Stimulated activated CD4-positive, alpha-beta T cell treated with anti-CD3 and anti-CD28 coated beads, Interleukin-12 subunit alpha, Interleukin-12 subunit beta, amount 100 ng/mL, for 4 hours (primary cell): ENCODE measurements at regions not wholly inside any gene's neighbourhood (a gene's known extent, or its start where the extent isn't known, plus 50 kb on each side); places are given as distances from the start of the nearest gene placed in this dataset.

Source experiments
- DNase-seq: peaks from one replicate; pipeline ENCODE4 v3.0.0-alpha.2; 2020

DNA sequence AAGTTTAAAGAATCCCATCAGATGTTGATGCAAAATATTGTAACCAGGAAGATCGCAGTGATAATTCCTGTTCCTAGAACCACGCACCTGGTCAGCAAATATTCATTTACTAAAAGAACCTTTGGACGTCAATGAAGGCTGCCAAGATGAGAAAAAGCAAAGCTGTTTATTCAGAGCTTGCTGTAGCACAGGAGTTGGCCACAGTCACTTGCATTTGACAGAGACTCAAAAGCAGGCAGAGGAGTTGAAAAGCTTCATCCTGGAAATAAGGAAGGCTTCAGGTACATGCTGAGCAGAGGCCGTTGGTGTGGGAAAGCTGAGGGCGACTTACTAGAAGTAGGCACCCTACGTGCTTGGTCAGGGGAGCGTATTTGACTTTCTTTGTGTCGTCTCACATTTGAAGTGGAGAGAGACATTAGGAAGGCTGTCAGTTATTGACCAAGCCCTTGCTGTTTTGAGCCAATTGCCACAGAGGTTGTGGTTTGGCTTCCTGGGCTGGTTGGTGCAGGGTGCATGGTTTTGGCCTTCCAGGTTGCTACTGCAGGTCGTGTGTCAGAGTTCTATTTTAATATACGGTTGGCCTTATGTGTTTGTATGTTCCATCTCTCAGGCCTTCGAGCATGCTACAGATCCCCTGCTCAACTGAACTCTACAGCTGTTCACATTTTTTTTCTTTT lies 289.6 kb downstream of the METTL4 start:
- no peak for DNase-seq

DNA sequence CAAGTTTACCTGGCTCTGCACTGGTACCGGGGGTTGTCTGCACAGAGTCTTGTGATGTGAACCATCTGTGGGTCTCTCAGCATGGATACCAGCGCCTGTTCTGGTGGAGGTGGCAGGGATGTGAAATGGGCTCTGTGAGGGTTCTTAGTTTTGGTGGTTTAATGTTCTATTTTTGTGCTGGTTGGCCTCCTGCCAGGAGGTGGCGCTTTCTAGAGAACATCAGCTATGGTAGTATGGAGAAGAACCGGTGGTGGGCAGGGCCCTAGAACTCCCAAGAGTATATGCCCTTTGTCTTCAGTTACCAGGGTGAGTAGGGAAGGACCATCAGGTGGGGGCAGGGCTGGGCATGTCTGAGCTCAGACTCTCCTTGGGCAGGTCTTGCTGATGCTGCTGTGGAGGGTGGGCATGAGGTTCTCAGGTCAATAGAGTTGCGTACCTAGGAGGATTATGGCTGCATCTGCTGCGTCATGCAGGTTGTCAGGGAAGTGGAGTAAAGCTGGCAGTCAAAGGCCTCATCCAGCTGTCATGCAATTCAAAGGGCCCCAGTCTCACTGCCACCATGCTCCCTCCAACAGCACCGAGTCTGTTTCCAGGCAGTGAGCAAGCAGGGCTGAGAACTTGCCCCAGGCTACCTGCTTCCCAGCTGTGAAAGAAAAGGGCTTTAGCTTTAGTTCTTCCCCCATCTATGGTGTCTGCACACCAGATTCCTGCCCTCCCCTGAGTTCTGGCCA lies 278.0 kb downstream of the METTL4 start:
- no peak for DNase-seq

DNA sequence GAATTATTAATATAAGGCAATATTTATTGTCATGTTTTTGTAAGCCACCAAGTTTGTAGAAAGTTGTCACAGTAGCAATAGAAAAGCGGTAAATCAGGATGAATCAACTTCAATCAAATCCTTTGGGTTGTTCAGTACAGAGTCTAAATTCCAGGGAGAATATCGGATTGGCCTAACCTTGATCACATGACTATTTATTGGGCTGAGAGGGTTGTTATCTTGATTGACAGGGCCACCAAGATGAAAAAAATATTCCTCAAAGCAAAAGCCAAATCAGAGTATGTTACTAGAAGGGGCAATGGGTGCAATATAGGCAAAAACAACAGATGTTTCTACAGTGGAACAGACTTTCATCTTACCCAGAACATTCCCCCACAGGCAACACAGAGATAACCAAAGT lies 270.0 kb downstream of the METTL4 start:
- DNase-seq: no peak

DNA sequence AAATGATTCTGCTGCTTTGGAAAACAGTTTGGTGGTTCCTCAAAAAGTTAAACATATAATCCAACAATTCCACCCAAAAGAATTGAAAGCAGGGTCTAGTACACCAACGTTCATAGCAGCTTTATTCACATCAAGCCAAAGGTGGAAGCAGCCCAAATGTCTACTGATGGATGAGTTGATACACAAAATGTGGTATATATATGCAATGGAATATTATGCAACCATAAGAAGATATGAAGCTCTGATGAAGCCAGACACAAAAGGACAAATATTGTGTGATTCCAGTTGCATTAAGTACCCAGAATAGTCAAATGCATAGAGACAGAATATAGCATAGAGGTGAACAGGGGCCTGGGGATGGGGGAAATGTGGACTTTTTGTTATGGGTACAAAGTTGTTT lies 269.3 kb downstream of the METTL4 start:
- DNase-seq: no peak

DNA sequence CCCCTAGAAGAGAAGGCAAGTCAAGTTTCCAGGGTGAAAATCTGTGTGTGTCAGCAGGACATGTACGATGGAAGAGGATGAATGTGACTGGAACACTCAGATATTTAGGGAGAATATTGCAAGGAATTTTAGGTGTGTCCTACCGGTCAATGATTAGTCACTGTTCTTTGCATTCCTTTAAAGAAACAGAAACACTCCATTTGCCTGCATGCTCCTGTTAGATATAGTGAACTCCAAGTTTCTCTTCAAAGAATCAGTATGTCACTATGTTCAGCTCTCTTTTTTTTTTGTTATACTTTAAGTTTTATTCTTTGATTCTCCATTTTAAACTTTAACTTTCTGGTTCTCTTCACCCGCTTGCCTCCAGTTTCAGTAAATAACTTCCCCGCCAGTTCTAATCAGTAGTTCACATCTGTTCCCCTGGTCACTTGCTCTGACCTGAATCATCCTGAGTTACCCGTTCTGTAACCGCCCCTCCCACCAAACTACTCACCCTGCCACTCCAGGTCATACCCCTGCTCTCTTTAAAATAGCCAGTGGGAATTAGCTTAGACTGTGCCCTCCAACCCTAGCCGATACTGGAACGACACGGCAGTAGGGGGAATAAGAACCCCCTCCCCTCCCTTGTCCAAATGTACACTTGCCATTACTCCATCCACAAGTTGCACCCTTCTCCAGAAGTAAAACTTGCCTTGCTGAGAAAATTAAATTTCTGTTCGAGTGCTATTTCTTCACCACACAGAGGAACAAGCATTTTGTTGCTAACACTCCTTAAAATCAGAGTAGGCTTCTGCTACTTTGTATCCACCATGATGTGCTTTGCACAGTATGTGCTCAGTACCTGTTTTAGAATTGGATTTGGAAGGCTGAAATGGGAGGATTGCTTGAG lies 268.4 kb downstream of the METTL4 start:
- DNase-seq: no peak

DNA sequence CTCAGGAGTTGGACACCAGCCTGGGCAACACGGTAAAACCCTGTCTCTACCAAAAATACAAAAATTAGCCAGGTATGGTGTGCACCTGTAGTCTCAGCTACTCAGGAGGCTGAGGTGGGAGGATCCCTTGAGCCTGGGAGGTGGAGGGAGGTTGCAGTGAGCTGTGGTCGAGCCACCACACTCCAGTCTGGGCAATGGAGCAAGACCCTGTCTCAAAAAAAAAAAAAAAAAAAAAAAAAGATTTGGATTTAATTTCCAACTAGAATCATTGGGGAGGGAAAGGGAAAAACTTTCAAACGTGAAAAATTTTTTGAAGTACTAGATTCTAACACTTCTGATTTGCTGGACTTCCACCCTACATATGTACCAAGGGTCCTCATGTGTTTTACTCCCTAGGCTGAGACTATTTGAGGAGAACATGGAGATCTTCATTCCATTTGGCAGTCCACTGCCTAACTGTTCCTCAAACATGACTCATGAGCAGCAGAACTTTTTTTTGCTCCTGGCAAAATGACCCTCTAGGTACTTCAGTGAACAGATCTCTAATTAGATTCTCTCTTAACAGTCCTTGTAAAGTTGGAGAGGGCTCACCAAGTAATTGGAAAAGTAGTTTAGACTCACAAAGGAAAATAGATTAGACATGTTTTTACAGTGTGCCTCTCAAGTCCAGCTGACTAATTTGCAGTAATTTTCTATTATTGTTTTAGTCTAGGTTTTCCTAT lies 267.6 kb downstream of the METTL4 start:
- no peak for DNase-seq

DNA sequence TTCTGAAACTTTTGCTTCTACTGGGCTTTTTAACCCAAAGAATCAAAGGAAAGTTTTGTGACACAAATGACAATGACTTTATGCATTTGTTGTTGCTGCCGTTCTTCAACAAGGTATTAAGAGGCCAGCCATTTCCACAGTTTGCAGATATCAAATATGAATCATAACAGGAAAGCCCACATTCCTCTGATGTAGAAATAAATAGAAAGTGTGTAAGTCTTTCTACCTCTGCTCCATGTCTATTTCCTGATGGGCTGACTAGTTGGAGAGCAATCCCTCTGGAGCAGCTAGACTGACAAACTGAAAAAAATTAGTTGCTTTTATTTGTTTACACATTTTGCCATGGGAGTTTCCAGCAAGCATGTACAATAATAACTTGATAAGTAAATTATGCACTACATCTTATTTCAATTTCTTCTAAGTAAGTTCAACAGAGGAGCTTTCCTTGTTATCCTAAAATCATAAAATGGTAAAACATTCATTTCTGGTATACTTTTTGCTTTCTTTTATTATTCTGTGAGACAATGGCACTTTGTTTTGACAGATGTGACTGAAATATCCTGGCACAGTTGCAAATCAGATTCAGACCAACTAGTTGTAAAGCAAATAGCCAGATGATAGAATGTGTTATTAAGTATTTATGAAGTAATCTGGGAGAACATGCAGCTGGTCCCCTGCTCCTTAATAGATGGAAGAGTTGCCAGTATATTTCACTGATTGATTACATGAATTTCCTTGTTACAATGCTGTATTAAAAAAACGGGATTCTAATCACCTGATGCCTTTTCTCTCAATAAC lies 266.7 kb downstream of the METTL4 start:
- DNase-seq: no peak

DNA sequence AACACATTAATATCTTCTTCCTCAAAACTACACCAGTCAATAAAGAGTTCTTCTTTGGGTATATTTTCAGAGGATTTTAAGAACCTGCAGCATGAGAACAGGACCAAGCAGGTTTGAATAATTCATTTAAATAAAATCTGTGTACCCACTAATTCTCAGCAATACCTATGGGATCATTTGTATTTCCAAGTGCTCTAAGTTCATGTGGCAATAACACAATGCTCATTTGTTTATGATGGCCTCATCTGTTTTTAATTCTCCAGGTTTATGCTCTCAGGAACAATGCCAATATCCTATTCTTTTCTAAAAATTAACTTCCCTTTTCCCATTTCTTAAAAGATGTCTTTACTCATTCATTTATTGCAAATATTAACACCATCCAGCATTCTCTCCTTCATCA lies 264.7 kb downstream of the METTL4 start:
- DNase-seq: no peak

DNA sequence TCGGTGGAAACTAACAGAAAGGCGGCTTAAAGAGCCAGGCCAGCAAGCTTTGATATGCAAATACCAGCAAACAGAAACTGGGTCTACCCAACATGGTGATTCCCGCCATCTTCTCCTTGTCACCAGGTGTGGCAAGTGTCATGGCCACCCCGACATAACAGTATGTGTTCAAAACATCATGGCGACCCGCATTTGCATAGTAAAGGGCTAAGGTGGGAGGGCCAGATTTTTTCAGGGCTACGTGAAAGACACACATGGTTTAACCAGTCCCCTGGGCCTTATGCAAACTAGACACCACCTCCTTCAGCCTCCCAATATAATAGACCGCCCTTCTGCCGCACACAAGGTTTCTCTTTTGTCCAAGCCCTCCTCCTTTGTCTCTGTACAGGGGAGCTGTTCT lies 260.4 kb downstream of the METTL4 start:
- DNase-seq: no peak

DNA sequence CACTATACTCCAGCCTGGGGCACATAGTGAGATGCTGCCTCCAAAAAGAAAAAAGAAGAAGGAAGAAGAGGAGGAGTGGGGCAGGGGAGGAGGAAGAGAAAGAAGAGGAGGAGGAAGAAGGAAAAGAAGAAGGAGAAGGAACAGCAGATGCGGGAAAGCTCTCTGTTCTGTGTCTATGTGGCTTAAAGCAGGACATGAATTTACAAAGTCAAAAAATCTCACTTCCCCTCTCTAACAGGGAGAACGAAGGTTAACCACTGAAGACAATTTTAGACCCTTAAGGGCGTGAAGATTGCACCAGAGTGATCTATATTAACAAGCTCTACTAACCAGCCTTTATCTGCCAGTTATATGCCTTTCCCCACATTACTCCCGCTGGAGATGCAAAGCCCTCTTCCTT lies 258.9 kb downstream of the METTL4 start:
- DNase-seq: no peak

DNA sequence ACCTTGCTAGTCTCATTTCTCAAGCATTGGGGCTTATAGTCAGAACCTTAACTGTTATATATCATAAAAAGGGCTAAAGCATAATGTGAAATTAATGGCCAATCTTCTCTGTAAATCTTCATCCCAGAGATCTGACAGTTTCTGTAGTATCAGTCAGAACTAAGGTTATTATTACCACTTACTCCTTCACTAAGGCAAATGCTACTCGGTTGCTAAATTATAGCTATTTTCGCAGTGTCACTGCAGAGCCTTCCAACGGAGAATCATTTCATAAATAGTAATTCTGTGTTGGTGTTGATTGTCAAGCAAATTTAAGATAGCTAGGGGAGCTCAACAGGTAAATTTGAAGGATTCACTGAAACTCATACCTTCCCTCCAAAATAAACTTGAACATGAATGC lies 258.0 kb downstream of the METTL4 start:
- DNase-seq: no peak

DNA sequence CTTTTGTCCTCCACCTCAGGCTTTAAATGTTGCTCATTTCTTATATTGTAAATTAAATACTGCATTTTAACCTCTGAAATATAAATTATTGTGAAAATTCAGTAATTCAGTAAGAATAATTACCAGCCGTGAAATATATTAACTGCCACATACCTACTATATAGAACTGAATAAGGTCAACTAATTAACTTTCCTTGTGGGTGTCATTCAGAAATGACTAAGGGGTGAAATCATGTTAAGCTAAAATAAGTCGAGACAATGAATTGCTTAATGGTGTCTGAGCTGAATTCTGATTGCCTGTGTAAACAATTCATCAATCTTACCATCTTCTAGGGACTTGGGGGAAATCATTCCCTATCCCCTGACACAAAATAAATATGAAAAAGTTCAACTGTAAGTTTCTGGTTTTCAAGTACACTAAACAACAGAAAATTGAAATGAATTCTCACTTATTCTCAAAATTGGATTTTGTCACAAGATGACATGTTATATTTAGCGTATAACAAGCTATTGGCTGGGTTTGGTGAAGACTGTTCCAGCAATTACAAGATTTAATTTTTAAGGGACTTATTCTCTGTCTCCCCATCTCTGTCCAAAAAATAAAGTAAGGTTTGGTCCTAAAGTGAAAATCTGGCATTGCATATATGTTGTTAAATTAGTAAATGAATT lies 255.1 kb downstream of the METTL4 start:
- no peak for DNase-seq

DNA sequence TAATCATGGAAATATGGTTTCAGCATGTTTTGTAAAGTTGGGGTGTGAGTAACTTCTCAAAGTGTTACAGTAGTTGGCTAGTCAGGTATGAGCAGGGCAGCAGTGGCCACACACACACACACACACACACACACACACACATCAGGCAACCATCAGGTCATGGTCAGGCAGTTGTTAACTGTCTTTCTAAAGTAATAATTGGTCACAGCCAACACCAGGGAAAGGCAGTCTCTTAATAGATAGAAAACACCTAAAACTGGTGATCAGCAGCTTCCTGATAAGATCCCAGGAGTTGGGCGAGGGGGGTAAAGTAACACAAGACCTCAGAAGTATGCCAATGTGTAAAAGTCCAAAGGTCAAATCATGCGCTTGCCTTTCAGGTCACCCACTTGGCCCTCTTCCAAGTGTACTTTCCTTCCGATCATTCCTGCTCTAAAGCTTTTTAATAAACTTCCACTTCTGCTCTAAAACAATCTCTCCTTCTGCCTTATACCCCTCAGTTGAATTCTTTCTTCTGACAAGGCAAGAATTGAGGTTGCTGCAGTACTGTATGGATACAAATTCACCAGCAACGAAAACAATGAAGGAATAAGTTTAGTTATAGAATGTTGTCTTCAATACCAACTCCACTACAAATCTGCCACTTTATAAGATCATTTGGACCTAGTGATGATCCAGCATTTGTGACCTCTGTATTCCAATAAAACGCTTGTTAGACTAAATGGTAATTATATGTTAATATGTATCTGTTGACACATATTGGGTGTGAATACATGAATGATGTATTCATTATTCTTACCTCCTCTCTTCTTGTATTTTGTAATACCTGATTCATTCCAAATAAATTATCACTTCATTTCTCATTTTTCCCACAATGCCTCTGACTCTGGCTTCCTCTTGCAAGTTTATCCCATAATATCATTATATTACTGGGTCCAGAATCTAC lies 254.3 kb downstream of the METTL4 start:
- no peak for DNase-seq

DNA sequence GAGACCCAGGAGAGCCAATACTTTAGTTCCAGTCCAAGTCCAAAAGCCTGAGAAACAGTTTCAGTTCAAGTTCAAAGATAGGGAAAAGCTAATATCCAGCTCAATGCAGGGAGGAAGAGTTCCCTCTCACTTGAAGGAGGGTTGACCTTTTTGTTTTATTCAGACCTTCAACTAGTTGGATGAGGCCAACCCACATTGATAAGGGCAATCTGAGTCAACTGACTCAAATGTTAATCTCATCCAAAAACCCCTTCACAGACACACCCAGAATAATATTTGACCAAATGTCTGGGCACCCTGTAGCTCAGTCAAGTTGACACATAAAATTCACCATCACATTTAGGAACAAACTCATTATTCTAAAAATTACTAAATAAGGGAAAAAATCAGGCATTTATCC lies 246.8 kb downstream of the METTL4 start:
- DNase-seq: no peak

DNA sequence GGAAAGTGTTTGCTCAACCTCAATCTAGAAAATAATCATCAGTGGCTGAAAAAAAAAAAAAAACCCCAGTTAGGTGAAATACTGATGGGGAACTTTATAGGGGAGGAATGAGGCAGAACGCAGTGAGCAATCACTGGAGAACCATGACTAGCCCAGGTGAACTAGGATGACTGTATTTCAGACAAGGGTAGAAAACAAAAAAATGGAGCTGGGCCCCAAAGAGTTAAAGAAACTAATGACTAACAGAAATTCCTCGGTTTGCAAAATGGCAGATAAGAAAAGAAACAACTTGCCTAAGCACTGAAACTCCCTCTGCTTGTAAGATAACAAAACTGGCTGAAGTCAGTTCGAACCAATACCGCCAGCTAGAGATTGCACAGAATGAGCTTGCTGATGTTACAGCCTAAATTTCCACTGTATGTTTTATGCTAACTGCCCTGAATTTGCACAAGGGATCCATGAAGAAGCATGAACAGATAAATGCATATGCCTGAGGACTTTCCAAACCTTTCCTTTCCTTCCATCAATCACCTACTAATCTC lies 245.9 kb downstream of the METTL4 start:
- DNase-seq: no peak

DNA sequence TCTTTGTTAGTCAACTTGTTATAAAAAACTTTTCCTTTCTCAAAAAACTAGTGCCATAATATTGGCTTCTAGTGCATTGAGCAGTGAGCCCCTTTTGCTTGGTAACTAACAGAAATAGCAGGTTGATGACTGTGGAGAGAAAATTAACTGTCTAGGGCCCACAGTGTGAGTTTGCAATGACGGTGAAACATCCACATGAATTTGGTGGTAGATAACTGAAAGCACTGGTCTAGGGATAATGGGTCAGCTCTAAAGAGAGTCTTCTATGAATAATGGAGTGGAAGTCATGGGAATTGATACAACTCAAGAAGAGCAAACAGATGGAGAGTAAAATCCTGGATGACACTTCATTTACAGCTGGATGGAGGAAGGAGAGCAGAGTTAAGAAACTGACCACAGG lies 245.4 kb downstream of the METTL4 start:
- no peak for DNase-seq

DNA sequence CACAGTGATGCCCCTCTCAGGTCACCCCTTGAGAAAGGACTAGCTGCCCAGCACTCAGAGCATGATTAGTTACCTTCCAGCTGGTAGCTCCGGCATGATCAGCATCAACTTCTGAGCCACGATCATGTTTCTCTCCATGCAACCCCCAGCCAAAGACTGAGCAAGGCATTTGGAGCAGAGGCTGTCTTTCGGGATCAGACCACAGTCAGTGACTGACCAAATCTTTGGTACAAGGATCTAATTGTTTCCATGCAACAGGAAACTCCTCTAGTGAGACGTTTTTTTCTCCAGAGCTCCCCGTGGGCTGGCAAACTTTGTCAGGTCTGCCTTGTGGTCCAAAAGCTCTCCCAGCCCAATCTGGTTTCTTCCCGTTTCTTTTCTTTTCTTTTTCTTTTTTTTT lies 244.3 kb downstream of the METTL4 start:
- DNase-seq: no peak

DNA sequence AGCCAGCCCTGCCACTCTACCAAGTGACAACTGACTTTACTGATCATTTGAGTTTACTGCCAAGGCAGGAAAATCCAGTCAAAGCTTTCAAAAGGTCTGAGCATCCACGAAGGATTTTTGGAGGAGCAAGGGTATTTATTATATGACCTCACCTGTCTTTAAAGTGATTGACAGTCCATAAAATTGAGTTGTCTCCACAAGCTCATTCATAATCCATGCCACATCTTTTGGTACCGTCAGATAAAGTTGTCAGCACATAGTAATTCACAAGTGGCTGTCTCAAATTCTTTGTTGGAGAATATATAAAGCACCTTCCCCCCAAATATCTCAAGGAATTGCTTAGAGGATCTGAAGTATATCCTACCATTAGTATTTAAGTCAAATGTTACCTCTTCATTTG lies 240.5 kb downstream of the METTL4 start:
- DNase-seq: no peak

DNA sequence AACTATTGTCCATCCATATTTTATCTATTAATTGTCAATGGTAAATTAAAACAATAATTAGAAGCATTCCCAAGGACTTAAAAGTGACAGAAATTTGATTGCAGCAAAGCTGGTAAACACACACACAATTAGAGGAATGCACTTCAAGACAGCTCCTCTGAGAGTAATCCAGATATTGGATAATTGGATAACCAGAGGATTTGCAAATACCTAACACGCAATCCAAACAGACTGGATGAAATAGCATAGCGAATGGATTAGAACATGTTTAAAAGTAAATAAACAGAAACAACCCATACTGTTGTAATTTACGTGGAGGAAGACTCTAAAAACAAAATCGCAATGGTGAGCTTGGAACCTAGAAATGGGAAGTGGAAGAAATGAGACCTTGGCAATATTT lies 239.8 kb downstream of the METTL4 start:
- DNase-seq: no peak

DNA sequence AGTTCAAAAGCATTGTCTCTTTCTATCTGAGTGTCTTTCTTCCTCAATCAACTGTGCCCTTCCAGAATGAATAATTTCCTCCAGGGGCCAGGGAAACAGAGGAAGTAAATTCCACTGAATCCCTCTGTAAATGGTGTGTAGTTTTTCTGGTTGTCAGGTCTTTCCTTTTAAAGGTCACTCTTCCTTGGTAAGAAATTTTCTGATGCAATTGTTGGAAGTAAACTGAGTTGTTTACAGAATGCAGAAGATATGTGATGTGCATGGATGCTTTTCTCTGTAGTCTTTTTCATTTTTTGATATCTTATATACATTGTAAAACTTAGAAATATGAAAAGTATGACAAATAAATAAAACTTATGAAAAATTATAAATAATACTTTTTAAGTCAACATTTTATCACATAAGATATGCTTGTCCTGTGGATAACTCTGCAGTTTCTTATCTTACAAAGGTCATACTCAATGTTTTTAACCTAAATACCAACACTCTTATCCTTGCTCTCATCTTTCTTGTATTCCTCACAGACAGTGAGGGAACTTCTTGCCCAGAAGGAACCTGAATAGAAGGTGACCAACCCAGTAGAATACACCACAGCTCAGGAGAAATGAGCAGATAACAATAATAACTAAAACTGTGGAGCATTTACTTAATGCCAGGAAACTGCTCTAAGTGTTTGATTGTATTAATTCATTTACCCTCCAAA lies 234.5 kb downstream of the METTL4 start:
- no peak for DNase-seq
